H1 (cell line): ENCODE measurements at regions not wholly inside any gene's neighbourhood (a gene's known extent, or its start where the extent isn't known, plus 50 kb on each side); places are given as distances from the start of the nearest gene placed in this dataset.
A peak's percentile ranks its signal among the peaks of the same experiment; 100 is the strongest.

Experiments
- CTCF ChIA-PET: fragments of 300-600 bp; sonication (Branson Sonifier 250); formaldehyde crosslinking; loops from one replicate; lab custom pipeline; 2021; ENCODE audit not compliant: partially characterized antibody; lab: Charles Lee
- POLR2A ChIA-PET: fragments of 300-600 bp; sonication (Branson Sonifier 250); formaldehyde crosslinking; loops from one replicate; lab custom pipeline; 2021; ENCODE audit warnings: inconsistent platforms; ENCODE audit not compliant: partially characterized antibody; lab: Charles Lee
- DNase-seq, 2 experiments: peaks; one replicate each; pipeline versions ENCODE4 v3.0.0 to v3.0.0-alpha.2; 2010 to 2022; ENCODE audit warnings: low spot score in 2 of 2, low read depth in 1 of 2, mixed read lengths in 1 of 2
- FAIRE-seq: peaks from 2 replicates; lab custom pipeline; 2011; peaks lifted over from hg19 to GRCh38; lab: Jason Lieb, UNC
- H2AFZ ChIP-seq: 2 replicates; pipeline ENCODE4 v1.8.1; 2012; ENCODE audit warnings: low read length, inconsistent platforms
- H2AK5ac ChIP-seq: 2 replicates; pipeline ENCODE4 v1.6.1; 2013; ENCODE audit warnings: low read depth, low read length
- H2BK120ac ChIP-seq: replicated peaks from 2 replicates; pipeline ENCODE3; 2013; ENCODE audit warnings: low read depth, low read length, inconsistent platforms
- H2BK12ac ChIP-seq: 2 replicates; pipeline ENCODE4 v1.6.1; 2013; ENCODE audit warnings: low read depth, low read length
- H2BK15ac ChIP-seq: 2 replicates; pipeline ENCODE4 v1.6.1; 2013; ENCODE audit warnings: low read length
- H2BK20ac ChIP-seq: 2 replicates; pipeline ENCODE4 v1.6.1; 2013; ENCODE audit warnings: low read length
- H2BK5ac ChIP-seq: 2 replicates; pipeline ENCODE4 v1.6.1; 2013; ENCODE audit warnings: low read depth, low read length
- H3K14ac ChIP-seq: 2 replicates; pipeline ENCODE4 v1.6.1; 2013; ENCODE audit warnings: inconsistent platforms; ENCODE audit not compliant: insufficient read length
- H3K18ac ChIP-seq: 2 replicates; pipeline ENCODE4 v1.6.1; 2013; ENCODE audit warnings: low read length; ENCODE audit errors: extremely low read depth
- H3K23ac ChIP-seq: 2 replicates; pipeline ENCODE4 v1.6.1; 2013; ENCODE audit warnings: inconsistent platforms; ENCODE audit not compliant: insufficient read length
- H3K23me2 ChIP-seq: 2 replicates; pipeline ENCODE4 v1.6.1; 2013; ENCODE audit warnings: low read depth, low read length
- H3K27ac ChIP-seq: 2 replicates; pipeline ENCODE4 v1.6.1; 2011; ENCODE audit warnings: low read depth, low read length, inconsistent platforms
- H3K27me3 ChIP-seq, 4 experiments: replicated peaks in 1 of 4; 1 replicate in 1 of 4; 2 replicates in 3 of 4; pipeline versions ENCODE4 v1.6.1 to v1.8.1; 2011 to 2013; ENCODE audit warnings: low read length in 3 of 4, mild to moderate bottlenecking in 3 of 4, inconsistent platforms in 2 of 4, mixed read lengths in 2 of 4, moderate library complexity in 1 of 4; ENCODE audit not compliant: control insufficient read depth in 3 of 4, insufficient read depth in 3 of 4; ENCODE audit errors: extremely low read depth in 1 of 4
- H3K36me3 ChIP-seq, 4 experiments: 2 replicates each; pipeline versions ENCODE4 v1.6.1 to v1.8.1; 2011 to 2013; ENCODE audit warnings: mild to moderate bottlenecking in 4 of 4, low read length in 3 of 4, moderate library complexity in 2 of 4, control low read depth in 1 of 4, inconsistent platforms in 1 of 4; ENCODE audit not compliant: insufficient read depth in 4 of 4, control insufficient read depth in 2 of 4
- H3K4ac ChIP-seq: replicated peaks from 2 replicates; pipeline ENCODE3; 2013; ENCODE audit warnings: low read length, low read depth, mixed read lengths, inconsistent platforms; ENCODE audit not compliant: insufficient read length
- H3K4me1 ChIP-seq, 4 experiments: replicated peaks in 1 of 4; 1 replicate in 1 of 4; 2 replicates in 3 of 4; pipeline versions ENCODE4 v1.6.1 to v1.8.1; 2011 to 2013; ENCODE audit warnings: low read length in 3 of 4, inconsistent platforms in 2 of 4, mixed read lengths in 1 of 4; ENCODE audit not compliant: insufficient read depth in 4 of 4, control insufficient read depth in 3 of 4
- H3K4me2 ChIP-seq, 2 experiments: 2 replicates each; pipeline versions ENCODE4 v1.6.1 to v1.8.1; 2011 to 2013; ENCODE audit warnings: low read depth in 2 of 2, low read length in 2 of 2, control low read depth in 1 of 2, inconsistent platforms in 1 of 2, mild to moderate bottlenecking in 1 of 2; ENCODE audit not compliant: insufficient read depth in 1 of 2
- H3K4me3 ChIP-seq, 4 experiments: fragments of 200-600, 300-600 bp in 1 of 4; sonication (generic), shearing (Covaris generic), sonication (Bioruptor Twin) in 1 of 4; 2 replicates each; pipeline versions ENCODE4 v1.5.1 to v1.8.1; 2011 to 2016; ENCODE audit warnings: low read length in 4 of 4, low read depth in 3 of 4, control low read depth in 2 of 4, inconsistent platforms in 2 of 4, mild to moderate bottlenecking in 2 of 4, mixed read lengths in 1 of 4, moderate library complexity in 1 of 4; ENCODE audit not compliant: insufficient read depth in 2 of 4; ENCODE audit errors: extremely low read depth in 1 of 4
- H3K56ac ChIP-seq: replicated peaks from 2 replicates; pipeline ENCODE3; 2013; ENCODE audit warnings: low read depth, mild to moderate bottlenecking, mixed read lengths, low read length, inconsistent platforms; ENCODE audit not compliant: insufficient read length
- H3K79me1 ChIP-seq: 2 replicates; pipeline ENCODE4 v1.6.1; 2013; ENCODE audit warnings: low read depth, low read length, control low read depth
- H3K79me2 ChIP-seq, 2 experiments: 2 replicates each; pipeline versions ENCODE4 v1.6.1 to v1.8.1; 2012 to 2013; ENCODE audit warnings: low read length in 2 of 2, mild to moderate bottlenecking in 2 of 2, inconsistent platforms in 1 of 2; ENCODE audit not compliant: insufficient read depth in 2 of 2, control insufficient read depth in 1 of 2
- H3K9ac ChIP-seq, 4 experiments: replicated peaks in 1 of 4; 1 replicate in 1 of 4; 2 replicates in 3 of 4; pipeline versions ENCODE4 v1.6.1 to v1.8.1; 2011 to 2013; ENCODE audit warnings: low read depth in 3 of 4, low read length in 3 of 4, control low read depth in 2 of 4, mild to moderate bottlenecking in 2 of 4, moderate library complexity in 2 of 4, inconsistent platforms in 1 of 4; ENCODE audit errors: extremely low read depth in 1 of 4
- H3K9me3 ChIP-seq, 2 experiments: 2 replicates each; pipeline versions ENCODE4 v1.6.1 to v1.8.1; 2012 to 2013; ENCODE audit warnings: mild to moderate bottlenecking in 2 of 2, moderate library complexity in 2 of 2, control low read depth in 1 of 2, inconsistent platforms in 1 of 2, low read depth in 1 of 2, low read length in 1 of 2, mixed read lengths in 1 of 2; ENCODE audit not compliant: insufficient read depth in 2 of 2
- H4K20me1 ChIP-seq, 2 experiments: replicated peaks in 1 of 2; 2 replicates each; pipeline versions ENCODE3 to v1.8.1; 2011 to 2013; ENCODE audit warnings: inconsistent platforms in 2 of 2, low read length in 2 of 2, mild to moderate bottlenecking in 1 of 2; ENCODE audit not compliant: insufficient read depth in 2 of 2, control insufficient read depth in 1 of 2
- H4K5ac ChIP-seq: 2 replicates; pipeline ENCODE4 v1.6.1; 2013; ENCODE audit warnings: low read length, low read depth, mixed read lengths, inconsistent platforms; ENCODE audit not compliant: insufficient read length
- H4K8ac ChIP-seq: 2 replicates; pipeline ENCODE4 v1.8.0; 2013; ENCODE audit warnings: mild to moderate bottlenecking, moderate library complexity, low read length, inconsistent platforms; ENCODE audit not compliant: insufficient read depth; ENCODE audit errors: extremely low read depth
- H4K91ac ChIP-seq: replicated peaks from 2 replicates; pipeline ENCODE3; 2013; ENCODE audit warnings: low read length, mixed read lengths, inconsistent platforms; ENCODE audit not compliant: insufficient read length
- CTBP2 ChIP-seq: IDR thresholded peaks from 2 replicates; pipeline ENCODE4 v1.7.0; 2011; ENCODE audit warnings: borderline replicate concordance, mild to moderate bottlenecking, moderate library complexity, mixed read lengths, low read length; ENCODE audit not compliant: insufficient read depth, insufficient read length
- CTCF ChIP-seq, 3 experiments: IDR thresholded peaks; 1 replicate in 2 of 3; 2 replicates in 1 of 3; pipeline versions ENCODE4 v1.5.1 to v1.6.1; 2011; ENCODE audit warnings: low read length in 3 of 3, mild to moderate bottlenecking in 3 of 3, inconsistent platforms in 2 of 3, low read depth in 1 of 3, moderate library complexity in 1 of 3; ENCODE audit not compliant: insufficient read depth in 1 of 3; ENCODE audit errors: control extremely low read depth in 1 of 3
- GTF2F1 ChIP-seq: IDR thresholded peaks from 2 replicates; pipeline ENCODE4 v1.6.1; 2012; ENCODE audit warnings: low read depth, low read length, improper control_type of control experiment, borderline replicate concordance
- RFX5 ChIP-seq: IDR thresholded peaks from 2 replicates; pipeline ENCODE4 v1.6.1; 2011; ENCODE audit warnings: low read depth, low read length, improper control_type of control experiment, borderline replicate concordance
- SIN3A ChIP-seq, 2 experiments: IDR thresholded peaks in 1 of 2; conservative IDR thresholded peaks in 1 of 2; 2 replicates each; pipeline ENCODE4 v1.6.1; 2011 to 2012; ENCODE audit warnings: low read length in 2 of 2, improper control_type of control experiment in 1 of 2, low read depth in 1 of 2, mild to moderate bottlenecking in 1 of 2
- TAF7 ChIP-seq: optimal IDR thresholded peaks from 2 replicates; pipeline ENCODE3; 2011; ENCODE audit warnings: low read depth, mild to moderate bottlenecking, inconsistent platforms, low read length, moderate library complexity, borderline replicate concordance
- TF ChIP-seq, protein P1 (sequence below): IDR thresholded peaks from 2 replicates; pipeline ENCODE4 v1.6.1; 2012; ENCODE audit warnings: inconsistent platforms

DNA sequence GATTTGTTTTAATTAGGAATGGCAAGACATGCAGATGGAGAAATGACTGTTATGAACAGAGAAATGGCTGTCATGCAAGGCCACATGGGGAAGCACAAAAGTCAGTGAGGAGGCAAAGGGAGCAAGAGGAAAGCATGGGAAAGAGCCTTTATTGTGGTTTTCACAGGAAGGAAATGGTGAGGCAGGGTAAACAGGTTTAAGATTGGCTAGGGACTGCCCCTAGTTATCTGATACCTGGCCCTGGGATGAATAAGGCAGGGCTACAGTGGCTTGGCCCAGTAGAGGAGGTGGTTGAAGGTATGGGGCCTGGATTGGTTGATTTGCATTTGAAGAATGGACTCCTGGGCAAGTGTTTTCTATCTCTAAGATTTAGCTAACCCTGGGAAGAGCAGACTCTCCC lies 168.7 kb upstream of the CNOT2 start:
- Histone ChIP-seq H2BK5ac (no peak overlapping the region), H3K79me2 (no peaks in the 10 kb centered on the region), H3K27ac (no peak overlapping the region), H4K5ac (no peak overlapping the region), H4K91ac (no peak overlapping the region), H3K4me1 (peaks cover 0 to 4% (median 0%) of the 10 kb centered on the region in 4 experiments; a peak in 1 of 7 replicates), H3K23me2 (no peaks in the 10 kb centered on the region), H2BK12ac (no peak overlapping the region), H3K79me1 (no peaks in the 10 kb centered on the region), H3K9ac (no peak overlapping the region), H2BK20ac (no peak overlapping the region), H2BK120ac (no peak overlapping the region), H4K20me1 (no peaks in the 10 kb centered on the region), H3K36me3 (no peaks in the 10 kb centered on the region), H2BK15ac (0 out of 2 replicates have a peak overlapping the region, but pooled peaks have one; percentile 63), H2AK5ac (no peak overlapping the region), H3K18ac (no peak overlapping the region), H3K9me3 (no peaks in the 10 kb centered on the region), H3K27me3 (no peaks in the 10 kb centered on the region), H3K23ac (no peak overlapping the region), H3K14ac (no peak overlapping the region), H2AFZ (peak overlapping the region; percentile 87; the same call in 1 of the 2 replicates), H3K4ac (no peak overlapping the region), H3K4me2 (no peak overlapping the region), H3K56ac (no peak overlapping the region), H4K8ac (no peak overlapping the region), H3K4me3 (no peak overlapping the region)
- DNase-seq = no peak
- CTCF ChIA-PET = interaction anchor here (1.0 kb wide), 1 partner anchor 100 kb away, joined by 3 read pairs; no protein-coding TSS in a partner anchor
- POLR2A ChIA-PET = no interaction called here
- TF ChIP-seq CTBP2 (no peak), RFX5 (no peak), CTCF (IDR thresholded peaks at IDR 0.05; ENCODE audit: control extremely low read depth in 1 of 3, insufficient read depth in 1 of 3, low read depth in 1 of 3, low read length in 3 of 3) (no peak), GTF2F1 (no peak), SIN3A (conservative IDR thresholded peaks at IDR 0.05 in 1 of 2, IDR thresholded peaks at IDR 0.05 in 1 of 2; ENCODE audit: low read depth in 1 of 2, low read length in 2 of 2) (no peak), TAF7 (no peak)
- TF ChIP-seq, protein P1, sequence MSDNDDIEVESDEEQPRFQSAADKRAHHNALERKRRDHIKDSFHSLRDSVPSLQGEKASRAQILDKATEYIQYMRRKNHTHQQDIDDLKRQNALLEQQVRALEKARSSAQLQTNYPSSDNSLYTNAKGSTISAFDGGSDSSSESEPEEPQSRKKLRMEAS = no peak
- no peak for FAIRE-seq
